Body of pancreas (tissue), 4 donors: ENCODE measurements at regions not wholly inside any gene's neighbourhood (a gene's known extent, or its start where the extent isn't known, plus 50 kb on each side); places are given as distances from the start of the nearest gene placed in this dataset.

Source experiments
- POLR2A ChIP-seq, 3 donors: fragments of 450-650 bp; IDR thresholded peaks; one replicate each; pipeline ENCODE4 v1.6.1; 2016; ENCODE audit warnings: antibody characterized with exemption in 3 of 3, mild to moderate bottlenecking in 2 of 3
- TF ChIP-seq, protein P1 (sequence below), 7 experiments: fragments of 450-650 bp in 4 of 7; fragments of 200-600 bp in 3 of 7; sonication (generic) in 3 of 7; IDR thresholded peaks; one replicate each; pipeline ENCODE4 v1.5.1; 2016 to 2019; ENCODE audit warnings: antibody characterized with exemption in 7 of 7

DNA sequence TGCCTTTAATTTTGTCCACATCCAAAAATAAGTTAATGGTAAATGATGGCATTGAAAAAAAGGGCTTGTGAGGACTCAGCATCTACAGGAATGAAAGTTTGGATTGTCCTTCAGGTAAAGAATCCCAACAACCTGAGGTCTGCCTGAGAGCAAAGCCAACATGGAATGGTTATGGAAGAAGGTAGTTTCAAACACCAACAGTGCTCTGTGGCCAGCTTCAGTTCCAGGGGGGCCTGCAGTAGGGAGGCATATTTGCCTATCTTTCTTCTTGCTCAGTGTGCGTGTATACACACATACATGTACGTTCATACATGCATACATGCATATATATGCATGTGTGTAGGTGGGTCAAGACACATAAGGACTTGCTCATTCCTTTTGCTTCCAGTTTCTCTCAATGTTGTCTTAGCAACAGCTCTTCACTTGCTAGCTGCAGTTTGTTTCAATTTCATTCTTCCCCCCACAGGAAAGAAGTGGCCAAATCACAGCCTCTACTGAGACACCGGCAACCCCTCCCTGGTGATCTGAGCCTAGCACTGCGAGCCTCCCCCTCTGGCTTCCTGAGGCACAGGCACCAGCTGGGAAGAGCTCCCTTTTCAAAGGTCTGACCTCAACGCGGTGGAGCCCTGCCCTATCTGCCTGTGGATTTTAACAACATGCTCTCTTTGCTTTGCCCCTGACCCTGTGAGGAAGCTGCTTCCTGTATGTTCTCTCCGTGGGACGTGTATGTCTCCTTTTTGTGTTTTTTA is 146.2 kb downstream of the KLF13 start:
- TF ChIP-seq POLR2A (IDR thresholded peaks at IDR 0.05), result no peak
- TF ChIP-seq, protein P1, sequence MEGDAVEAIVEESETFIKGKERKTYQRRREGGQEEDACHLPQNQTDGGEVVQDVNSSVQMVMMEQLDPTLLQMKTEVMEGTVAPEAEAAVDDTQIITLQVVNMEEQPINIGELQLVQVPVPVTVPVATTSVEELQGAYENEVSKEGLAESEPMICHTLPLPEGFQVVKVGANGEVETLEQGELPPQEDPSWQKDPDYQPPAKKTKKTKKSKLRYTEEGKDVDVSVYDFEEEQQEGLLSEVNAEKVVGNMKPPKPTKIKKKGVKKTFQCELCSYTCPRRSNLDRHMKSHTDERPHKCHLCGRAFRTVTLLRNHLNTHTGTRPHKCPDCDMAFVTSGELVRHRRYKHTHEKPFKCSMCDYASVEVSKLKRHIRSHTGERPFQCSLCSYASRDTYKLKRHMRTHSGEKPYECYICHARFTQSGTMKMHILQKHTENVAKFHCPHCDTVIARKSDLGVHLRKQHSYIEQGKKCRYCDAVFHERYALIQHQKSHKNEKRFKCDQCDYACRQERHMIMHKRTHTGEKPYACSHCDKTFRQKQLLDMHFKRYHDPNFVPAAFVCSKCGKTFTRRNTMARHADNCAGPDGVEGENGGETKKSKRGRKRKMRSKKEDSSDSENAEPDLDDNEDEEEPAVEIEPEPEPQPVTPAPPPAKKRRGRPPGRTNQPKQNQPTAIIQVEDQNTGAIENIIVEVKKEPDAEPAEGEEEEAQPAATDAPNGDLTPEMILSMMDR (IDR thresholded peaks at IDR 0.05), result no peak
